Kidney epithelial cell (primary cell): ENCODE measurements at regions not wholly inside any gene's neighbourhood (a gene's known extent, or its start where the extent isn't known, plus 50 kb on each side); places are given as distances from the start of the nearest gene placed in this dataset.

Source experiments
- DNase-seq: peaks from one replicate; pipeline ENCODE4 v3.0.0-alpha.2; 2010; ENCODE audit warnings: low read depth
- H3K27me3 ChIP-seq: 2 replicates; pipeline ENCODE4 v1.6.0; 2011; ENCODE audit warnings: low read length; ENCODE audit not compliant: control insufficient read depth, insufficient read depth
- H3K36me3 ChIP-seq: 2 replicates; pipeline ENCODE4 v1.5.1; 2011; ENCODE audit warnings: low read length; ENCODE audit not compliant: control insufficient read depth, insufficient read depth
- H3K4me3 ChIP-seq: 2 replicates; pipeline ENCODE4 v1.5.1; 2011; ENCODE audit warnings: low read depth, mild to moderate bottlenecking, control low read depth, low read length
- CTCF ChIP-seq: IDR thresholded peaks from 2 replicates; pipeline ENCODE4 v1.5.1; 2011; ENCODE audit warnings: mild to moderate bottlenecking, moderate library complexity, low read length, control low read depth, inconsistent platforms; ENCODE audit not compliant: insufficient read depth, poor library complexity, severe bottlenecking

- TF ChIP-seq CTCF: no peak
- no peak overlapping the region for H3K4me3 ChIP-seq
- H3K36me3 ChIP-seq: no peaks in the 10 kb centered on the region
- no peak for DNase-seq
- no peaks in the 10 kb centered on the region for H3K27me3 ChIP-seq
These were observed 846.5 kb upstream of the ALCAM start for GRCh38 chr3:104520228-104520655.

- Histone ChIP-seq H3K4me3 (no peak overlapping the region), H3K36me3 (no peaks in the 10 kb centered on the region)
- no peak for DNase-seq
These were observed 844.9 kb upstream of the ALCAM start for GRCh38 chr3:104521606-104522336.

DNA sequence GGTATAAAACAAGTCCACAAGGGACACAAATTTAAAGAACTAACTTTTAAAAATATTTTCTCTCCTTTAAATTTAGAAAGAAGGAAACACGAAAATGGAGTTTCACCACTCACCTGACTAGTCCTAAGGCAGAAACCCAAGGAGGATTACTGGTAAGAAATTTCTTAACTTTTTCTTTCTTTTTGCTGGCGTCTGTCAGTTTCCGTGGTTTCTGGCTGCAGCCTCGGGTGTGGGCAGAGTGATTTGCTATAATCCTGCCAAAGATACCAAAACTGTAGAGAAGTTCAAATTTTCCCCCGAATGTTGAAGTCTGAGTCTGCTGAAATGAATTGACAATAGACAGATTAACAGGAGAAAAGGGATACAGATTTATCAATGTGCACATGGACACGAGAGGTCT lies 843.6 kb upstream of the ALCAM start:
- Histone ChIP-seq H3K27me3 (no peaks in the 10 kb centered on the region), H3K36me3 (no peaks in the 10 kb centered on the region), H3K4me3 (no peak overlapping the region)
- TF ChIP-seq CTCF: no peak
- no peak for DNase-seq

More at GRCh38 chr3:104521606-104522336, 844.9 kb upstream of the ALCAM start:
- TF ChIP-seq CTCF: no peak
- no peaks in the 10 kb centered on the region for H3K27me3 ChIP-seq

- no peak for DNase-seq
- Histone ChIP-seq H3K36me3 (no peaks in the 10 kb centered on the region), H3K27me3 (no peaks in the 10 kb centered on the region), H3K4me3 (no peak overlapping the region)
- TF ChIP-seq CTCF: no peak
These were observed 839.8 kb upstream of the ALCAM start for GRCh38 chr3:104526901-104527401.

GRCh38 chr3:104530934-104531333 lies 835.8 kb upstream of the ALCAM start:
- Histone ChIP-seq H3K27me3 (no peaks in the 10 kb centered on the region), H3K4me3 (no peak overlapping the region), H3K36me3 (no peaks in the 10 kb centered on the region)
- DNase-seq: no peak
- no peak for TF ChIP-seq CTCF

- H3K4me3 ChIP-seq: no peak overlapping the region
- no peak for TF ChIP-seq CTCF
- no peak for DNase-seq
- H3K27me3 ChIP-seq: no peaks in the 10 kb centered on the region
- no peaks in the 10 kb centered on the region for H3K36me3 ChIP-seq
These were observed 830.0 kb upstream of the ALCAM start for GRCh38 chr3:104536715-104537114.
